CD14-positive monocyte (primary cell): ENCODE measurements at regions not wholly inside any gene's neighbourhood (a gene's known extent, or its start where the extent isn't known, plus 50 kb on each side); places are given as distances from the start of the nearest gene placed in this dataset.

Experiments
- DNase-seq, 3 donors: peaks; one replicate each; pipeline ENCODE4 v3.0.0-alpha.2; 2011 to 2022
- H2AFZ ChIP-seq: 2 replicates; pipeline ENCODE4 v1.6.0; 2012; ENCODE audit warnings: mild to moderate bottlenecking, low read depth, low read length, inconsistent platforms; ENCODE audit not compliant: insufficient read depth, poor library complexity, severe bottlenecking
- H3K27ac ChIP-seq, 2 donors: 1 replicate in 1 of 2; 2 replicates in 1 of 2; pipeline ENCODE4 v1.5.1; 2012 to 2013; ENCODE audit warnings: low read length in 2 of 2, control low read depth in 1 of 2, inconsistent platforms in 1 of 2, low read depth in 1 of 2, mild to moderate bottlenecking in 1 of 2
- H3K27me3 ChIP-seq, 2 donors: one replicate each; pipeline versions ENCODE4 v1.6.0 to v1.6.1; 2011 to 2013; ENCODE audit warnings: low read length in 2 of 2; ENCODE audit not compliant: control insufficient read depth in 2 of 2, insufficient read depth in 2 of 2
- H3K36me3 ChIP-seq, 2 donors: replicated peaks in 1 of 2; 1 replicate in 1 of 2; 2 replicates in 1 of 2; pipeline versions ENCODE4 v1.5.1 to v1.6.1; 2012 to 2013; ENCODE audit warnings: low read length in 2 of 2, control low read depth in 1 of 2, inconsistent platforms in 1 of 2, mild to moderate bottlenecking in 1 of 2; ENCODE audit not compliant: insufficient read depth in 2 of 2, control insufficient read depth in 1 of 2
- H3K4me1 ChIP-seq, 2 donors: 1 replicate in 1 of 2; 2 replicates in 1 of 2; pipeline versions ENCODE4 v1.5.1 to v1.6.1; 2012 to 2013; ENCODE audit warnings: low read length in 2 of 2, control low read depth in 1 of 2, inconsistent platforms in 1 of 2, mild to moderate bottlenecking in 1 of 2, moderate library complexity in 1 of 2; ENCODE audit not compliant: insufficient read depth in 2 of 2, control insufficient read depth in 1 of 2
- H3K4me2 ChIP-seq: replicated peaks from 2 replicates; pipeline ENCODE3; 2012; ENCODE audit warnings: low read length, moderate library complexity, mild to moderate bottlenecking; ENCODE audit not compliant: poor library complexity, severe bottlenecking; ENCODE audit errors: extremely low read depth
- H3K4me3 ChIP-seq, 3 experiments: fragments of 200-600 bp in 1 of 3; sonication (generic) in 1 of 3; replicated peaks in 1 of 3; 1 replicate in 2 of 3; 2 replicates in 1 of 3; pipeline ENCODE4 v1.5.1; 2011 to 2013; ENCODE audit warnings: low read length in 3 of 3, mild to moderate bottlenecking in 3 of 3, control low read depth in 2 of 3, low read depth in 2 of 3, inconsistent platforms in 1 of 3, moderate library complexity in 1 of 3
- H3K79me2 ChIP-seq: 2 replicates; pipeline ENCODE4 v1.6.0; 2012; ENCODE audit warnings: mild to moderate bottlenecking, control low read depth, inconsistent platforms, low read length, moderate library complexity; ENCODE audit not compliant: insufficient read depth
- H3K9ac ChIP-seq: 2 replicates; pipeline ENCODE4 v1.6.0; 2017; ENCODE audit warnings: low read length, mild to moderate bottlenecking; ENCODE audit not compliant: insufficient read depth, poor library complexity, severe bottlenecking
- H3K9me3 ChIP-seq, 2 donors: replicated peaks in 1 of 2; 1 replicate in 1 of 2; 2 replicates in 1 of 2; pipeline versions ENCODE4 v1.5.1 to v1.6.1; 2012 to 2013; ENCODE audit warnings: low read length in 2 of 2, control low read depth in 1 of 2; ENCODE audit not compliant: control insufficient read depth in 1 of 2, insufficient read depth in 1 of 2
- H4K20me1 ChIP-seq: 2 replicates; pipeline ENCODE4 v1.6.0; 2012; ENCODE audit warnings: mild to moderate bottlenecking, low read length, control low read depth, moderate library complexity; ENCODE audit not compliant: insufficient read depth
- H3K27ac Mint-ChIP-seq, 7 donors: one replicate each; pipeline ENCODE4 v1.8.0; 2020; ENCODE audit warnings: mild to moderate bottlenecking in 7 of 7, mixed read lengths in 7 of 7, moderate library complexity in 6 of 7, inconsistent platforms in 2 of 7
- H3K27me3 Mint-ChIP-seq, 3 donors: one replicate each; pipeline ENCODE4 v1.8.0; 2021 to 2022; ENCODE audit warnings: low read depth in 3 of 3, mild to moderate bottlenecking in 3 of 3, mixed read lengths in 3 of 3, moderate library complexity in 3 of 3, inconsistent platforms in 1 of 3
- H3K36me3 Mint-ChIP-seq, 2 donors: one replicate each; pipeline ENCODE4 v1.8.0; 2020; ENCODE audit warnings: mixed read lengths in 2 of 2, inconsistent platforms in 1 of 2, mild to moderate bottlenecking in 1 of 2
- H3K4me1 Mint-ChIP-seq: one replicate; pipeline ENCODE4 v1.8.0; 2020; ENCODE audit warnings: mild to moderate bottlenecking, mixed read lengths
- H3K4me3 Mint-ChIP-seq, 2 donors: one replicate each; pipeline ENCODE4 v1.8.0; 2020; ENCODE audit warnings: mild to moderate bottlenecking in 2 of 2, mixed read lengths in 2 of 2, moderate library complexity in 1 of 2
- H3K9me3 Mint-ChIP-seq, 7 donors: one replicate each; pipeline ENCODE4 v1.8.0; 2020 to 2022; ENCODE audit warnings: mixed read lengths in 7 of 7, mild to moderate bottlenecking in 6 of 7, moderate library complexity in 6 of 7, inconsistent platforms in 2 of 7
- WGBS: methylation state at CpG from one replicate; pipeline ENCODE4 v1.1.5; 2013; ENCODE audit warnings: missing lambda C conversion rate; ENCODE audit not compliant: insufficient coverage; 5-methylcytosine and 5-hydroxymethylcytosine counted together
- intact Hi-C, 2 donors: fragments of 100-400 bp; cut with micrococcal nuclease; formaldehyde crosslinking; loops; one replicate each; pipeline versions ENCODE4 v1.15.0 to v1.15.1; 2023
- TF ChIP-seq, protein P1 (sequence below): fragments of 200-600 bp; IDR thresholded peaks from one replicate; pipeline ENCODE4 v1.8.0; 2022; ENCODE audit warnings: antibody characterized with exemption, mild to moderate bottlenecking

DNA sequence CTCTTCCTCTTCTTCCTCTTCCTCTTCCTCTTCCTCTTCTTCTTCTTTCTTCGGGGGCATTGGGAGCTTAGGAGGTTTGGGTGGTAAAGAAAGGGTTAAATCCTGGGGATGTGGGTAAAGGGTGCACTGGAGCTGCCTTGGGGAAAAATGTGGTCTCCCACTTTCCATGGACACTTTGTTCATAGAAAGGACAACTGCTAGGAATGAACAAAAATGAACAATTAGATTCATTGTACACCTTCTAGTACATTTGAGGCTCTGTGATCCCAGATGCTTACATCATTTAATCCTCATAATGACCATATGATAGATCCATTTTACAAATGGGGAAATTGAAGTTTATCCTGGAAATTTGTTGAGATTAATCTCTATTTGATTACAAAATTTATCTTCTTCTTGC lies 699.7 kb downstream of the TUSC7 start:
- intact Hi-C loops, result no loop called here
- H3K9ac ChIP-seq, result no peak overlapping the region
- no peaks in the 10 kb centered on the region for H4K20me1 ChIP-seq
- no peaks in the 10 kb centered on the region for H3K9me3 ChIP-seq
- peaks cover 2 to 4% (median 2%) of the 10 kb centered on the region in 3 donors for H3K27me3 Mint-ChIP-seq
- TF ChIP-seq, protein P1, sequence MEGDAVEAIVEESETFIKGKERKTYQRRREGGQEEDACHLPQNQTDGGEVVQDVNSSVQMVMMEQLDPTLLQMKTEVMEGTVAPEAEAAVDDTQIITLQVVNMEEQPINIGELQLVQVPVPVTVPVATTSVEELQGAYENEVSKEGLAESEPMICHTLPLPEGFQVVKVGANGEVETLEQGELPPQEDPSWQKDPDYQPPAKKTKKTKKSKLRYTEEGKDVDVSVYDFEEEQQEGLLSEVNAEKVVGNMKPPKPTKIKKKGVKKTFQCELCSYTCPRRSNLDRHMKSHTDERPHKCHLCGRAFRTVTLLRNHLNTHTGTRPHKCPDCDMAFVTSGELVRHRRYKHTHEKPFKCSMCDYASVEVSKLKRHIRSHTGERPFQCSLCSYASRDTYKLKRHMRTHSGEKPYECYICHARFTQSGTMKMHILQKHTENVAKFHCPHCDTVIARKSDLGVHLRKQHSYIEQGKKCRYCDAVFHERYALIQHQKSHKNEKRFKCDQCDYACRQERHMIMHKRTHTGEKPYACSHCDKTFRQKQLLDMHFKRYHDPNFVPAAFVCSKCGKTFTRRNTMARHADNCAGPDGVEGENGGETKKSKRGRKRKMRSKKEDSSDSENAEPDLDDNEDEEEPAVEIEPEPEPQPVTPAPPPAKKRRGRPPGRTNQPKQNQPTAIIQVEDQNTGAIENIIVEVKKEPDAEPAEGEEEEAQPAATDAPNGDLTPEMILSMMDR, result no peak
- H3K27me3 ChIP-seq, result no peaks in the 10 kb centered on the region
- H3K4me1 ChIP-seq, result peaks cover 9 to 15% of the 10 kb centered on the region in 2 donors
- no CpG with 5 or more reads among the region's 1 CpG for WGBS
- peaks cover 0 to 4% (median 3%) of the 10 kb centered on the region in 7 donors for H3K9me3 Mint-ChIP-seq
- no peak overlapping the region for H3K27ac ChIP-seq
- H3K4me3 Mint-ChIP-seq, result no peak overlapping the region
- H3K4me1 Mint-ChIP-seq, result peaks cover 17% of the 10 kb centered on the region
- no peak overlapping the region for H3K4me2 ChIP-seq
- no peak for DNase-seq
- H3K4me3 ChIP-seq, result no peak overlapping the region
- no peak overlapping the region for H2AFZ ChIP-seq
- H3K27ac Mint-ChIP-seq, result peak overlapping the region in 2 of 7 donors; percentile 31 to 64
- H3K36me3 ChIP-seq, result no peaks in the 10 kb centered on the region
- no peaks in the 10 kb centered on the region for H3K79me2 ChIP-seq
- no peaks in the 10 kb centered on the region for H3K36me3 Mint-ChIP-seq

- peaks cover 11% of the 10 kb centered on the region for H3K4me1 Mint-ChIP-seq
- WGBS, result no CpG with 5 or more reads among the region's 3 CpGs
- H3K36me3 Mint-ChIP-seq, result no peaks in the 10 kb centered on the region
- Histone ChIP-seq H3K9me3 (no peaks in the 10 kb centered on the region), H3K4me2 (no peak overlapping the region), H3K27me3 (no peaks in the 10 kb centered on the region), H3K79me2 (no peaks in the 10 kb centered on the region), H3K36me3 (no peaks in the 10 kb centered on the region), H3K4me1 (peaks cover 6 to 8% of the 10 kb centered on the region in 2 donors), H3K27ac (no peak overlapping the region), H2AFZ (no peak overlapping the region), H3K4me3 (no peak overlapping the region), H3K9ac (no peak overlapping the region), H4K20me1 (no peaks in the 10 kb centered on the region)
- TF ChIP-seq, protein P1, result no peak
- peaks cover 2 to 4% (median 2%) of the 10 kb centered on the region in 3 donors for H3K27me3 Mint-ChIP-seq
- H3K4me3 Mint-ChIP-seq, result no peak overlapping the region
- H3K9me3 Mint-ChIP-seq, result peaks cover 0 to 4% (median 3%) of the 10 kb centered on the region in 7 donors
- DNase-seq, result no peak
- H3K27ac Mint-ChIP-seq, result no peak overlapping the region
- intact Hi-C loops, result no loop called here
Observed at GRCh38 chr3:117409701-117410459, 700.3 kb downstream of the TUSC7 start.
